HUES48 (cell line): ENCODE measurements at regions not wholly inside any gene's neighbourhood (a gene's known extent, or its start where the extent isn't known, plus 50 kb on each side); places are given as distances from the start of the nearest gene placed in this dataset.

ENCODE experiments used
- H3K27ac ChIP-seq: one replicate; pipeline ENCODE4 v1.7.0; 2013; ENCODE audit warnings: low read depth, low read length, inconsistent platforms
- H3K27me3 ChIP-seq: 2 replicates; pipeline ENCODE4 v1.6.1; 2013; ENCODE audit warnings: mild to moderate bottlenecking, low read length; ENCODE audit not compliant: control insufficient read depth, insufficient read depth
- H3K36me3 ChIP-seq: 2 replicates; pipeline ENCODE4 v1.6.1; 2013; ENCODE audit warnings: low read length; ENCODE audit not compliant: control insufficient read depth, insufficient read depth
- H3K4me1 ChIP-seq: 2 replicates; pipeline ENCODE4 v1.6.1; 2013; ENCODE audit warnings: mild to moderate bottlenecking, low read length; ENCODE audit not compliant: control insufficient read depth, insufficient read depth
- H3K4me3 ChIP-seq: 2 replicates; pipeline ENCODE4 v1.5.1; 2013; ENCODE audit warnings: mild to moderate bottlenecking, low read depth, low read length
- H3K9ac ChIP-seq: 2 replicates; pipeline ENCODE4 v1.6.1; 2013; ENCODE audit warnings: mild to moderate bottlenecking, low read depth, low read length, moderate library complexity
- H3K9me3 ChIP-seq: 2 replicates; pipeline ENCODE4 v1.6.1; 2013; ENCODE audit warnings: low read length; ENCODE audit not compliant: control insufficient read depth, insufficient read depth

GRCh38 chr11:19661827-19662226, 50.8 kb upstream of the NAV2 start:
- Histone ChIP-seq H3K9me3 (no peaks in the 10 kb centered on the region), H3K36me3 (no peaks in the 10 kb centered on the region), H3K4me1 (no peaks in the 10 kb centered on the region; the same call in 1 of the 2 replicates), H3K27ac (no peak overlapping the region), H3K9ac (no peak overlapping the region), H3K4me3 (no peak overlapping the region), H3K27me3 (no peaks in the 10 kb centered on the region)

- Histone ChIP-seq H3K9ac (no peak overlapping the region), H3K36me3 (no peaks in the 10 kb centered on the region), H3K9me3 (no peaks in the 10 kb centered on the region), H3K27ac (no peak overlapping the region), H3K27me3 (no peaks in the 10 kb centered on the region), H3K4me3 (no peak overlapping the region), H3K4me1 (no peaks in the 10 kb centered on the region; the same call in 1 of the 2 replicates)
Measured at GRCh38 chr11:19660076-19660475, 52.6 kb upstream of the NAV2 start.

GRCh38 chr11:19659529-19659928, 53.1 kb upstream of the NAV2 start:
- Histone ChIP-seq H3K27me3 (no peaks in the 10 kb centered on the region), H3K9ac (no peak overlapping the region), H3K27ac (no peak overlapping the region), H3K4me3 (no peak overlapping the region), H3K4me1 (no peaks in the 10 kb centered on the region), H3K36me3 (no peaks in the 10 kb centered on the region), H3K9me3 (no peaks in the 10 kb centered on the region)

- Histone ChIP-seq H3K4me1 (no peaks in the 10 kb centered on the region), H3K4me3 (no peak overlapping the region), H3K27ac (no peak overlapping the region), H3K9ac (no peak overlapping the region), H3K9me3 (no peaks in the 10 kb centered on the region), H3K36me3 (no peaks in the 10 kb centered on the region), H3K27me3 (no peaks in the 10 kb centered on the region)
Measured at GRCh38 chr11:19658344-19658743, 54.3 kb upstream of the NAV2 start.

GRCh38 chr11:19656140-19656541, 56.5 kb upstream of the NAV2 start:
- no peaks in the 10 kb centered on the region for H3K4me1 ChIP-seq
- H3K9ac ChIP-seq, result no peak overlapping the region
- no peaks in the 10 kb centered on the region for H3K27me3 ChIP-seq
- H3K36me3 ChIP-seq, result no peaks in the 10 kb centered on the region
- H3K27ac ChIP-seq, result no peak overlapping the region
- no peak overlapping the region for H3K4me3 ChIP-seq
- H3K9me3 ChIP-seq, result no peaks in the 10 kb centered on the region

- no peak overlapping the region for H3K9ac ChIP-seq
- no peak overlapping the region for H3K4me3 ChIP-seq
- no peak overlapping the region for H3K27ac ChIP-seq
- no peaks in the 10 kb centered on the region for H3K4me1 ChIP-seq
- H3K9me3 ChIP-seq, result no peaks in the 10 kb centered on the region
- H3K27me3 ChIP-seq, result no peaks in the 10 kb centered on the region
- H3K36me3 ChIP-seq, result no peaks in the 10 kb centered on the region
Measured at GRCh38 chr11:19652623-19653375, 59.8 kb upstream of the NAV2 start.

GRCh38 chr11:19651653-19652052, 61.0 kb upstream of the NAV2 start:
- H3K27me3 ChIP-seq, result no peaks in the 10 kb centered on the region
- no peaks in the 10 kb centered on the region for H3K9me3 ChIP-seq
- H3K36me3 ChIP-seq, result no peaks in the 10 kb centered on the region
- no peak overlapping the region for H3K9ac ChIP-seq
- no peak overlapping the region for H3K4me3 ChIP-seq
- no peak overlapping the region for H3K27ac ChIP-seq
- H3K4me1 ChIP-seq, result no peaks in the 10 kb centered on the region

GRCh38 chr11:19651028-19651427, 61.6 kb upstream of the NAV2 start:
- Histone ChIP-seq H3K27ac (no peak overlapping the region), H3K4me1 (no peaks in the 10 kb centered on the region), H3K4me3 (no peak overlapping the region), H3K36me3 (no peaks in the 10 kb centered on the region), H3K9me3 (no peaks in the 10 kb centered on the region), H3K9ac (no peak overlapping the region), H3K27me3 (no peaks in the 10 kb centered on the region)

- Histone ChIP-seq H3K4me1 (no peaks in the 10 kb centered on the region), H3K9me3 (no peaks in the 10 kb centered on the region), H3K4me3 (no peak overlapping the region), H3K27ac (no peak overlapping the region), H3K27me3 (no peaks in the 10 kb centered on the region), H3K36me3 (no peaks in the 10 kb centered on the region), H3K9ac (no peak overlapping the region)
Measured at GRCh38 chr11:19650467-19650866, 62.2 kb upstream of the NAV2 start.

- H3K36me3 ChIP-seq, result no peaks in the 10 kb centered on the region
- H3K4me1 ChIP-seq, result no peaks in the 10 kb centered on the region
- H3K4me3 ChIP-seq, result no peak overlapping the region
- no peaks in the 10 kb centered on the region for H3K27me3 ChIP-seq
- H3K9ac ChIP-seq, result no peak overlapping the region
- no peak overlapping the region for H3K27ac ChIP-seq
- H3K9me3 ChIP-seq, result no peaks in the 10 kb centered on the region
Measured at GRCh38 chr11:19649751-19650150, 62.9 kb upstream of the NAV2 start.

- H3K9me3 ChIP-seq, result no peaks in the 10 kb centered on the region
- no peak overlapping the region for H3K9ac ChIP-seq
- H3K4me1 ChIP-seq, result no peaks in the 10 kb centered on the region
- no peak overlapping the region for H3K4me3 ChIP-seq
- H3K36me3 ChIP-seq, result no peaks in the 10 kb centered on the region
- no peak overlapping the region for H3K27ac ChIP-seq
- H3K27me3 ChIP-seq, result no peaks in the 10 kb centered on the region
Measured at GRCh38 chr11:19648321-19648720, 64.3 kb upstream of the NAV2 start.
